Mesothelial cell of epicardium (in vitro differentiated cells): ENCODE measurements at regions not wholly inside any gene's neighbourhood (a gene's known extent, or its start where the extent isn't known, plus 50 kb on each side); places are given as distances from the start of the nearest gene placed in this dataset.

ENCODE experiments used
- DNase-seq, 2 experiments: peaks; one replicate each; pipeline ENCODE4 v3.0.0; 2021; ENCODE audit warnings: low spot score in 2 of 2; ENCODE audit not compliant: unreplicated experiment in 2 of 2
- H3K27ac Mint-ChIP-seq: 2 replicates; pipeline ENCODE4 v1.8.0; 2021; ENCODE audit warnings: mixed read lengths
- H3K27me3 Mint-ChIP-seq: 2 replicates; pipeline ENCODE4 v1.8.0; 2021; ENCODE audit warnings: low read depth, mixed read lengths
- H3K36me3 Mint-ChIP-seq: 2 replicates; pipeline ENCODE4 v1.8.0; 2021; ENCODE audit warnings: mixed read lengths
- H3K4me1 Mint-ChIP-seq: 2 replicates; pipeline ENCODE4 v1.8.0; 2021; ENCODE audit warnings: mixed read lengths
- H3K4me3 Mint-ChIP-seq: 2 replicates; pipeline ENCODE4 v1.8.0; 2021; ENCODE audit warnings: mild to moderate bottlenecking, moderate library complexity, mixed read lengths
- H3K9me3 Mint-ChIP-seq: 2 replicates; pipeline ENCODE4 v1.8.0; 2021; ENCODE audit warnings: mixed read lengths
- CTCF ChIP-seq: fragments of 200-600 bp; sonication (generic); IDR thresholded peaks from one replicate; pipeline ENCODE4 v1.5.0; 2021; ENCODE audit warnings: antibody characterized with exemption; ENCODE audit not compliant: unreplicated experiment

GRCh38 chr5:147956842-147957223 lies 50.5 kb upstream of the C5orf46 start:
- no peaks in the 10 kb centered on the region for H3K9me3 Mint-ChIP-seq
- no peak for DNase-seq
- peaks cover 4% of the 10 kb centered on the region for H3K4me1 Mint-ChIP-seq
- no peaks in the 10 kb centered on the region for H3K27me3 Mint-ChIP-seq
- no peak overlapping the region for H3K27ac Mint-ChIP-seq
- peaks cover 23% of the 10 kb centered on the region for H3K36me3 Mint-ChIP-seq
- no peak for TF ChIP-seq CTCF
- no peak overlapping the region for H3K4me3 Mint-ChIP-seq

GRCh38 chr5:147956064-147956841 lies 49.9 kb upstream of the C5orf46 start:
- Mint-ChIP-seq H3K4me3 (no peak overlapping the region), H3K36me3 (peaks cover 23% of the 10 kb centered on the region), H3K9me3 (no peaks in the 10 kb centered on the region), H3K27me3 (no peaks in the 10 kb centered on the region), H3K27ac (no peak overlapping the region), H3K4me1 (peaks cover under 1% of the 10 kb centered on the region)
- no peak for DNase-seq
- TF ChIP-seq CTCF: no peak
